ENCODE measurements at regions not wholly inside any gene's neighbourhood (a gene's known extent, or its start where the extent isn't known, plus 50 kb on each side); places are given as distances from the start of the nearest gene placed in this dataset.

- no peak for TF ChIP-seq CTCF (IDR thresholded peaks at IDR 0.05)
- no peak for TF ChIP-seq POLR2A (IDR thresholded peaks at IDR 0.05)
Observed at GRCh38 chr1:184875218-184875617, 99.1 kb downstream of the NIBAN1 start.

Data from thyroid gland (tissue), 4 donors.